ENCODE measurements at regions not wholly inside any gene's neighbourhood (a gene's known extent, or its start where the extent isn't known, plus 50 kb on each side); places are given as distances from the start of the nearest gene placed in this dataset.

DNA sequence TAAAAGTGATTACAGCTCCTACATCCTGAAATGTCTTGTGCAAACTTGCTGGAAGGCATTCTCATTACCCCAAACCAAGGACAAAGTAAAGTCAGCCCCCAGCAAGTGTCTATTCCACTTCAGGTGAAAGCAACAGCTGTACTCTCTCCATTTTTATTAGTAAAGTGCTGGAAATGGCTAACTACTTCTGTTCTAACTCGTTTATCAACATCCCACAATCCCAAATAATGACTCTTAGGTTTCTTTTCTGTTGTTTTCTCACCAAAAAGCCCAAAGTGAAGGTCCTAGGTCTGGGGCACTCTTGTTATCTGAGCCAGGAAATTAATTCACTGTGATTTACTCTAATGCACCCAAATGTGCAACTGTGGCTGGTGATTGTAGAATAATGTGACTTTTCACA, 105.7 kb downstream of the LRRC30 start:
- CTCF ChIA-PET, result no interaction called here
- no peak for DNase-seq (ENCODE audit: low read depth, low spot score)
- TF ChIP-seq, protein P1, sequence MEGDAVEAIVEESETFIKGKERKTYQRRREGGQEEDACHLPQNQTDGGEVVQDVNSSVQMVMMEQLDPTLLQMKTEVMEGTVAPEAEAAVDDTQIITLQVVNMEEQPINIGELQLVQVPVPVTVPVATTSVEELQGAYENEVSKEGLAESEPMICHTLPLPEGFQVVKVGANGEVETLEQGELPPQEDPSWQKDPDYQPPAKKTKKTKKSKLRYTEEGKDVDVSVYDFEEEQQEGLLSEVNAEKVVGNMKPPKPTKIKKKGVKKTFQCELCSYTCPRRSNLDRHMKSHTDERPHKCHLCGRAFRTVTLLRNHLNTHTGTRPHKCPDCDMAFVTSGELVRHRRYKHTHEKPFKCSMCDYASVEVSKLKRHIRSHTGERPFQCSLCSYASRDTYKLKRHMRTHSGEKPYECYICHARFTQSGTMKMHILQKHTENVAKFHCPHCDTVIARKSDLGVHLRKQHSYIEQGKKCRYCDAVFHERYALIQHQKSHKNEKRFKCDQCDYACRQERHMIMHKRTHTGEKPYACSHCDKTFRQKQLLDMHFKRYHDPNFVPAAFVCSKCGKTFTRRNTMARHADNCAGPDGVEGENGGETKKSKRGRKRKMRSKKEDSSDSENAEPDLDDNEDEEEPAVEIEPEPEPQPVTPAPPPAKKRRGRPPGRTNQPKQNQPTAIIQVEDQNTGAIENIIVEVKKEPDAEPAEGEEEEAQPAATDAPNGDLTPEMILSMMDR (IDR thresholded peaks at IDR 0.05; ENCODE audit: insufficient read depth, low read length, missing control alignments), result no peak

DNA sequence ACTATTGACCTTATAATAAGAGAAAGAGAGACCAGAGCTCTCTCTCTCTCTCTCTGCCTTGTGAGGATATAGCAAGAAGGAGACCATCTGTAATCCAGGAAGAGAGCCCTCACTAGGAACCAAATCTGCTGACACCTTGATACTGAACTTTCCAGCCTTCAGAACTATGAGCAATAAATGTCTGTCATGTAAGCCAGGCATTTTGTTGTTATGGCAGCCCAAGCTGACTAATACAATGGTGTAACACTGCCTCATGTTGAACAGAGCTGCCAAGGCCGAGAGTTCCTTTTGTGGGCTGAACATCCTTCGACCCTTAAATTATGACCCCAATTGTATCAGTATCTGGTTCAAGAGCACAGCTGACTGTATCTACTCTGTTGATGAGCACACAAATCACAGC, 108.0 kb downstream of the LRRC30 start:
- TF ChIP-seq, protein P1 (IDR thresholded peaks at IDR 0.05; ENCODE audit: insufficient read depth, low read length, missing control alignments), result no peak
- ChIA-PET POLR2A (no interaction called here), CTCF (no interaction called here)
- no peak for DNase-seq (ENCODE audit: low read depth, low spot score)
- H3K4me3 ChIP-seq (ENCODE audit: low read depth, low read length), result no peak overlapping the region

More for the DNA sequence above, 105.7 kb downstream of the LRRC30 start:
- no peak overlapping the region for H3K4me3 ChIP-seq (ENCODE audit: low read depth, low read length)
- POLR2A ChIA-PET, result no interaction called here

DNA sequence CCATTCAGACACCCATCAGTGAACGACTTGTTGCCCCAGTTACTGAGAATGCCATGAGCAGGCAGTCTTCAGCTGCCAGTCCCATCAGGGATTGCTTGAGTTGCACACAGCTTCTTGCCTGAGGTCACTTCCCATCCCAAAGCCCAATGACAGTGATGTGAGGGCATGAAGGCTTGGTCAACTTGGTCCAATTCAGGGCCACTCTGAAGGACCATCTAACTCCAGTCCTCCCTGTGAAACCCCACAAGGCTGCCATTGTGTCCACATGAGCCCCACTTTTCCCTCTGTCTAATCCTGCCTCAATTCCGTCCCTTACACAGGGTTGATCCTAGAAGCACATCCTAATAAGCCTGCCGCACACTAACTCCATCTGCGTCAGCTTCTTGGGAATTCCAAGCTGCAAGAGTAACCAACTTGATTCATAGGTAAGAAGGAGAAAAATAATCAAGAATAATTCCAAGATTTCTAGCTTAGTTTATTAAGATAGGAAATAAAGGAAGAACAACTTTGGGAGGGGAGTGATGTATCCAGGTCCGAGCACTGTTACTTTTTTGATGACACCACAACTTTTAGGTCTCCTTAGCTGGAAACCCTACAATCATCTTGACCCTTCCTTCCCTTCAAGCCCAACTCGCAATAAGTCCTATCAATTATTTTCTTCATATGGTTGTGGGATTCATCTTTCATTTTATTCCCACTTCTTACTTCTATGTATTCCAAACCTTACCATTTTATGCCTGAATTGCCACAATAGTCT, 110.9 kb downstream of the LRRC30 start:
- no peak for DNase-seq (ENCODE audit: low read depth, low spot score)
- CTCF ChIA-PET, result no interaction called here
- H3K4me3 ChIP-seq (ENCODE audit: low read depth, low read length), result no peak overlapping the region
- TF ChIP-seq, protein P1 (IDR thresholded peaks at IDR 0.05; ENCODE audit: insufficient read depth, low read length, missing control alignments), result no peak
- POLR2A ChIA-PET, result no interaction called here

GRCh38 chr18:7349181-7349837, 118.4 kb downstream of the LRRC30 start:
- TF ChIP-seq, protein P1 (IDR thresholded peaks at IDR 0.05; ENCODE audit: insufficient read depth, low read length, missing control alignments), result no peak
- no peak for DNase-seq (ENCODE audit: low read depth, low spot score)
- no peak overlapping the region for H3K4me3 ChIP-seq (ENCODE audit: low read depth, low read length)
- CTCF ChIA-PET, result no interaction called here
- POLR2A ChIA-PET, result no interaction called here

DNA sequence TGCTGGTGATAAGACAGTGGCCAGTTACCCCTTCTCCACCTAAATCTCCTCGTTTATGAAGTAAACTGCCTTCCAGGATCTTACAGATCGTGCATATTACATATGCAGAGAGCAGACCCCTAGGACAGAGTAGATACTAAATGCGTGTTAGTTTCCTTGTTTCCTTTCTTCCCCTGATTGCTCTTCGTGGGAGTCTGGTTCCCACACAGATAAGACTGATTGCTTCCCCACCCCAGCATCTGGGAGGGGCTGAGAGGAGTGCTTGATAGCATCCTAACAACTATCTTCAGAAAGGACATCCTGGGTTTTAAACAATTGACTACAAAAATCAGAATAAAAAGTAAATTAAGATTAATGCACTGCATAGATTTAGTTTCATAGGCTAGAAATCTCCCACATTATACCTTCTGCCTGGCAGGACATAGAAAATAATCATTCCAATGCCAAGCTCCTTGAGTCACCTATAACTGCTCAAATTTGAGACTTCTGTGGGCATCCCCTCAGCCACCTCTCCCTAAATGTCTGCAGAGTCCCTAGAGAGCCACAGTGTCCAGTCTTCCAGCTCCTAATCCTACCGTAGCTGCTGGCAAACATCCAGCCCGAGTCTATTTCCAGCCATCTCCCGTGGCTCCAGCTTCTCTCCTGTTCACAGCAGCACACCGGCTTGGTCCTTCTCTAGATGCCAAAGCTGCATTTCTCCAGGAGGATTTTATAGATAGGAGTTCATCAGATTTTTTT, 128.3 kb downstream of the LRRC30 start:
- H3K4me3 ChIP-seq (ENCODE audit: low read depth, low read length), result no peak overlapping the region
- TF ChIP-seq, protein P1 (IDR thresholded peaks at IDR 0.05; ENCODE audit: insufficient read depth, low read length, missing control alignments), result no peak
- DNase-seq (ENCODE audit: low read depth, low spot score), result no peak
- ChIA-PET CTCF (no interaction called here), POLR2A (no interaction called here)

DNA sequence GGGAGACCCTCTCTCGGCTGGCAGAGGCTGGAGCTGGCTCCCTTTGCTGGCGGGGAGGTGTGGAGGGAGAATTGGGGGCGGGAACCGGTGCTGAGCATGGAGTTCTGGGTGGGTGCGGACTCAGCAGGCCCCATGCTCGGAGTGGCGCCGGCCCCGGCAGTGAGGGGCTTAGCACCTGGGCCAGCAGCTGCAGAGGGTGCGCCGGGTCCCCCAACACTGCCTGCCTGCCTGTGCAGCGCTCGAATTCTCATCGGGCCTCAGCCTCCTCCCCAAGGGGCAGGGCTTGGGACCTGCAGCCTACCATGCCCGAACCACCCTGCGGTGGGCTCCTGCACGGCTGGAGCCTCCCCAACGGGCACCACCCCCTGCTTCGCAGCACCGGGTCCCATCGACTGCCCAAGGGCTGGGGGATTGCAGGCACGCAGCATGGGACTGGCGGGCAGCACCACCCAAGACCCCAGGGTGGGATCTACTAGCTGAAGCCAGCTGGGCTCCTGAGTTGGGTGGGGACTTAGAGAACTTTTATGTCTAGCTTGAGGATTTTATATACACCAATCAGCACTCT, 129.8 kb downstream of the LRRC30 start:
- TF ChIP-seq, protein P1 (IDR thresholded peaks at IDR 0.05; ENCODE audit: insufficient read depth, low read length, missing control alignments), result no peak
- no peak for DNase-seq (ENCODE audit: low read depth, low spot score)
- ChIA-PET POLR2A (no interaction called here), CTCF (no interaction called here)
- no peak overlapping the region for H3K4me3 ChIP-seq (ENCODE audit: low read depth, low read length)

All from AG04449 (cell line).